GM18909 (cell line): ENCODE measurements at regions not wholly inside any gene's neighbourhood (a gene's known extent, or its start where the extent isn't known, plus 50 kb on each side); places are given as distances from the start of the nearest gene placed in this dataset.
"Not testable (repeated sequence)": the region's sequence is repeated elsewhere in the genome, so short reads cannot be mapped to it uniquely, and the experiment has no call there.

Experiments used
- ATAC-seq: cut with Tn5 transposase; IDR thresholded peaks from one replicate; pipeline ENCODE4 v1.9.1; 2021; ENCODE audit warnings: mild to moderate bottlenecking; ENCODE audit not compliant: unreplicated experiment, poor library complexity

GRCh38 chr7:42726066-42726785 lies 185.6 kb downstream of the C7orf25 start:
- no peak for ATAC-seq

- ATAC-seq: no peak
Measured at GRCh38 chr7:42722716-42723115, 189.2 kb downstream of the C7orf25 start.

- no peak for ATAC-seq
Measured at GRCh38 chr7:42722198-42722597, 189.7 kb downstream of the C7orf25 start.

GRCh38 chr7:42720991-42721796 lies 190.7 kb downstream of the C7orf25 start:
- ATAC-seq: no peak

GRCh38 chr7:42720012-42720411 lies 191.9 kb downstream of the C7orf25 start:
- no peak for ATAC-seq

- not testable (repeated sequence) for ATAC-seq
Measured at GRCh38 chr7:42718466-42718865, 193.4 kb downstream of the C7orf25 start.

GRCh38 chr7:42714356-42714755 lies 197.5 kb downstream of the C7orf25 start:
- no peak for ATAC-seq

- no peak for ATAC-seq
Measured at GRCh38 chr7:42709284-42709683, 202.6 kb downstream of the C7orf25 start.

GRCh38 chr7:42704710-42705109 lies 207.2 kb downstream of the C7orf25 start:
- no peak for ATAC-seq

GRCh38 chr7:42702647-42703046 lies 209.2 kb downstream of the C7orf25 start:
- no peak for ATAC-seq

GRCh38 chr7:42700406-42701327 lies 211.2 kb downstream of the C7orf25 start:
- no peak for ATAC-seq

- no peak for ATAC-seq
Measured at GRCh38 chr7:42699380-42700178, 212.3 kb downstream of the C7orf25 start.

GRCh38 chr7:42698600-42699374 lies 213.1 kb downstream of the C7orf25 start:
- ATAC-seq: no peak

GRCh38 chr7:42694894-42695507 lies 216.9 kb downstream of the C7orf25 start:
- no peak for ATAC-seq

- ATAC-seq: no peak
Measured at GRCh38 chr7:42693722-42694121, 218.1 kb downstream of the C7orf25 start.

- no peak for ATAC-seq
Measured at GRCh38 chr7:42692621-42693020, 219.2 kb downstream of the C7orf25 start.

- no peak for ATAC-seq
Measured at GRCh38 chr7:42690794-42691639, 220.9 kb downstream of the C7orf25 start.

- ATAC-seq: no peak
Measured at GRCh38 chr7:42689626-42690025, 222.2 kb downstream of the C7orf25 start.
